Astrocyte of the spinal cord (primary cell): ENCODE measurements at regions not wholly inside any gene's neighbourhood (a gene's known extent, or its start where the extent isn't known, plus 50 kb on each side); places are given as distances from the start of the nearest gene placed in this dataset.
"Not testable (repeated sequence)": the region's sequence is repeated elsewhere in the genome, so short reads cannot be mapped to it uniquely, and the experiment has no call there.

Experiments used
- DNase-seq: peaks from one replicate; pipeline ENCODE4 v3.0.0; 2011; ENCODE audit warnings: low read depth, low spot score
- H3K4me3 ChIP-seq: 2 replicates; pipeline ENCODE4 v1.5.1; 2011; ENCODE audit warnings: low read depth, mild to moderate bottlenecking, low read length, moderate library complexity
- CTCF ChIP-seq: IDR thresholded peaks from 2 replicates; pipeline ENCODE4 v1.5.1; 2012; ENCODE audit warnings: low read depth, mild to moderate bottlenecking, low read length, inconsistent platforms
- in situ Hi-C: cut with HindIII; loops from 2 replicates; pipeline ENCODE4 v1.10.0; 2017; ENCODE audit warnings: low sequenced_read_pairs

GRCh38 chr9:93776873-93777272, 178.3 kb downstream of the BARX1 start:
- DNase-seq: no peak

GRCh38 chr9:93776256-93776655, 178.9 kb downstream of the BARX1 start:
- no peak overlapping the region for H3K4me3 ChIP-seq
- in situ Hi-C loops: no loop called here
- DNase-seq: no peak
- TF ChIP-seq CTCF: no peak

More at GRCh38 chr9:93776873-93777272, 178.3 kb downstream of the BARX1 start:
- no peak for TF ChIP-seq CTCF
- in situ Hi-C loops: no loop called here
- no peak overlapping the region for H3K4me3 ChIP-seq

GRCh38 chr9:93774331-93775102, 180.6 kb downstream of the BARX1 start:
- TF ChIP-seq CTCF: no peak
- no peak overlapping the region for H3K4me3 ChIP-seq
- no peak for DNase-seq
- in situ Hi-C loops: no loop called here

GRCh38 chr9:93771276-93771675, 183.9 kb downstream of the BARX1 start:
- no peak for DNase-seq
- H3K4me3 ChIP-seq: no peak overlapping the region
- TF ChIP-seq CTCF: no peak
- in situ Hi-C loops: no loop called here

GRCh38 chr9:93761822-93762221, 185.4 kb downstream of the PHF2 start:
- in situ Hi-C loops: no loop called here
- no peak overlapping the region for H3K4me3 ChIP-seq
- no peak for TF ChIP-seq CTCF
- DNase-seq: no peak

GRCh38 chr9:93750045-93750444, 173.7 kb downstream of the PHF2 start:
- no peak for TF ChIP-seq CTCF
- no peak for DNase-seq
- in situ Hi-C loops: no loop called here
- H3K4me3 ChIP-seq: no peak overlapping the region

- DNase-seq, in situ Hi-C loops, H3K4me3 ChIP-seq: not testable (repeated sequence)
Measured at GRCh38 chr9:93748827-93749226, 172.4 kb downstream of the PHF2 start.
